H9 (cell line): ENCODE measurements at regions not wholly inside any gene's neighbourhood (a gene's known extent, or its start where the extent isn't known, plus 50 kb on each side); places are given as distances from the start of the nearest gene placed in this dataset.

ENCODE experiments used
- DNase-seq: peaks from one replicate; pipeline ENCODE4 v3.0.0-alpha.2; 2017
- H2AFZ ChIP-seq: one replicate; pipeline ENCODE4 v1.6.1; 2013; ENCODE audit warnings: mild to moderate bottlenecking, low read length, control low read depth, moderate library complexity
- H2AK5ac ChIP-seq: 2 replicates; pipeline ENCODE4 v1.6.1; 2013; ENCODE audit warnings: low read length, control low read depth, mixed read lengths; ENCODE audit not compliant: insufficient read length
- H2BK120ac ChIP-seq: one replicate; pipeline ENCODE4 v1.6.1; 2013; ENCODE audit warnings: low read depth, mild to moderate bottlenecking, low read length, control low read depth, inconsistent platforms; ENCODE audit not compliant: poor library complexity, severe bottlenecking
- H2BK12ac ChIP-seq: 2 replicates; pipeline ENCODE4 v1.6.1; 2013; ENCODE audit warnings: low read length, control low read depth, mixed read lengths, low read depth; ENCODE audit not compliant: insufficient read length
- H2BK15ac ChIP-seq: 2 replicates; pipeline ENCODE4 v1.6.1; 2013; ENCODE audit warnings: low read depth, low read length, control low read depth
- H2BK20ac ChIP-seq: one replicate; pipeline ENCODE4 v1.6.1; 2013; ENCODE audit warnings: low read depth, mild to moderate bottlenecking, low read length, control low read depth, inconsistent platforms; ENCODE audit not compliant: poor library complexity, severe bottlenecking
- H2BK5ac ChIP-seq: 2 replicates; pipeline ENCODE4 v1.6.1; 2013; ENCODE audit warnings: low read length, control low read depth, mixed read lengths; ENCODE audit not compliant: insufficient read length
- H3K14ac ChIP-seq: 2 replicates; pipeline ENCODE4 v1.6.1; 2013; ENCODE audit warnings: low read length, control low read depth; ENCODE audit not compliant: insufficient read depth
- H3K18ac ChIP-seq: 2 replicates; pipeline ENCODE4 v1.6.1; 2013; ENCODE audit warnings: low read depth, mild to moderate bottlenecking, mixed read lengths, low read length, control low read depth; ENCODE audit not compliant: insufficient read length
- H3K23ac ChIP-seq: 2 replicates; pipeline ENCODE4 v1.6.1; 2013; ENCODE audit warnings: low read length, control low read depth, mixed read lengths, low read depth; ENCODE audit not compliant: insufficient read length
- H3K23me2 ChIP-seq: 2 replicates; pipeline ENCODE4 v1.6.1; 2013; ENCODE audit warnings: low read depth, mild to moderate bottlenecking, mixed read lengths, low read length, control low read depth; ENCODE audit not compliant: insufficient read length, poor library complexity, severe bottlenecking
- H3K27ac ChIP-seq: 2 replicates; pipeline ENCODE4 v1.5.1; 2013; ENCODE audit warnings: low read length, control low read depth, mixed read lengths, low read depth; ENCODE audit not compliant: insufficient read length
- H3K27me3 ChIP-seq: 2 replicates; pipeline ENCODE4 v1.6.1; 2013; ENCODE audit warnings: low read length, control low read depth, inconsistent platforms; ENCODE audit not compliant: insufficient read depth
- H3K4ac ChIP-seq: 2 replicates; pipeline ENCODE4 v1.6.1; 2013; ENCODE audit warnings: low read depth, mild to moderate bottlenecking, control low read depth, inconsistent platforms, low read length, moderate library complexity
- H3K4me1 ChIP-seq: 2 replicates; pipeline ENCODE4 v1.6.1; 2013; ENCODE audit warnings: low read length, control low read depth, inconsistent platforms; ENCODE audit not compliant: insufficient read depth
- H3K4me2 ChIP-seq: 2 replicates; pipeline ENCODE4 v1.6.1; 2013; ENCODE audit warnings: low read length, control low read depth, mixed read lengths; ENCODE audit not compliant: insufficient read length, insufficient read depth
- H3K56ac ChIP-seq: 2 replicates; pipeline ENCODE4 v1.6.1; 2013; ENCODE audit warnings: low read depth, mild to moderate bottlenecking, mixed read lengths, low read length, control low read depth; ENCODE audit not compliant: insufficient read length
- H3K79me1 ChIP-seq: 2 replicates; pipeline ENCODE4 v1.6.1; 2013; ENCODE audit warnings: low read depth, mild to moderate bottlenecking, moderate library complexity, low read length, control low read depth, inconsistent platforms; ENCODE audit not compliant: insufficient read depth, poor library complexity, severe bottlenecking
- H3K79me2 ChIP-seq: 2 replicates; pipeline ENCODE4 v1.6.1; 2013; ENCODE audit warnings: low read length, control low read depth, inconsistent platforms; ENCODE audit not compliant: insufficient read depth
- H3K9ac ChIP-seq: 2 replicates; pipeline ENCODE4 v1.6.1; 2013; ENCODE audit warnings: low read length, control low read depth, mixed read lengths; ENCODE audit not compliant: insufficient read length; ENCODE audit errors: extremely low read depth
- H3K9me3 ChIP-seq: one replicate; pipeline ENCODE4 v1.6.1; 2013; ENCODE audit warnings: low read depth, low read length, inconsistent platforms; ENCODE audit not compliant: control insufficient read depth
- H3T11ph ChIP-seq: one replicate; pipeline ENCODE4 v1.6.1; 2013; ENCODE audit warnings: mild to moderate bottlenecking, low read length, control low read depth, inconsistent platforms
- H4K20me1 ChIP-seq: one replicate; pipeline ENCODE4 v1.6.1; 2013; ENCODE audit not compliant: control insufficient read depth, insufficient read length, insufficient read depth
- H4K5ac ChIP-seq: 2 replicates; pipeline ENCODE4 v1.6.1; 2013; ENCODE audit warnings: low read depth, mild to moderate bottlenecking, mixed read lengths, low read length, control low read depth; ENCODE audit not compliant: insufficient read length
- H4K8ac ChIP-seq: replicated peaks from 2 replicates; pipeline ENCODE4 v1.6.1; 2013; ENCODE audit warnings: low read length, control low read depth, mixed read lengths, low read depth; ENCODE audit not compliant: insufficient read length
- H4K91ac ChIP-seq: 2 replicates; pipeline ENCODE4 v1.6.1; 2013; ENCODE audit warnings: low read depth, mild to moderate bottlenecking, moderate library complexity, mixed read lengths, low read length, control low read depth; ENCODE audit not compliant: insufficient read length
- H3K27ac Mint-ChIP-seq, 3 experiments: 2 replicates in 2 of 3; 3 replicates in 1 of 3; pipeline ENCODE4 v1.8.0; 2020 to 2021; ENCODE audit warnings: mixed read lengths in 3 of 3, mild to moderate bottlenecking in 1 of 3, moderate library complexity in 1 of 3
- H3K27me3 Mint-ChIP-seq: 2 replicates; pipeline ENCODE4 v1.8.0; 2021; ENCODE audit warnings: low read depth, mild to moderate bottlenecking, moderate library complexity, mixed read lengths
- H3K36me3 Mint-ChIP-seq, 3 experiments: 2 replicates in 2 of 3; 3 replicates in 1 of 3; pipeline ENCODE4 v1.8.0; 2020 to 2021; ENCODE audit warnings: low read depth in 3 of 3, mixed read lengths in 3 of 3; ENCODE audit not compliant: insufficient read depth in 1 of 3
- H3K4me1 Mint-ChIP-seq, 2 experiments: 2 replicates each; pipeline ENCODE4 v1.8.0; 2020; ENCODE audit warnings: mixed read lengths in 2 of 2
- H3K4me3 Mint-ChIP-seq, 2 experiments: 2 replicates in 1 of 2; 3 replicates in 1 of 2; pipeline ENCODE4 v1.8.0; 2020 to 2021; ENCODE audit warnings: mild to moderate bottlenecking in 2 of 2, mixed read lengths in 2 of 2, moderate library complexity in 1 of 2
- H3K9me3 Mint-ChIP-seq, 2 experiments: 2 replicates in 1 of 2; 3 replicates in 1 of 2; pipeline ENCODE4 v1.8.0; 2020; ENCODE audit warnings: mild to moderate bottlenecking in 2 of 2, mixed read lengths in 2 of 2, moderate library complexity in 1 of 2
- CTCF ChIP-seq: fragments of 200-600 bp; sonication (generic); conservative IDR thresholded peaks from 3 replicates; pipeline ENCODE4 v1.8.0; 2021; ENCODE audit warnings: antibody characterized with exemption, mild to moderate bottlenecking
- WGBS: extraction: QIAGEN DNeasy Blood & Tissue Kit; methylation state at CpG from one replicate; pipeline ENCODE4 v1.1.7; 2013; ENCODE audit warnings: missing lambda C conversion rate, low lambda C conversion rate, mixed read lengths; ENCODE audit not compliant: insufficient read length; ENCODE audit errors: extremely low coverage; 5-methylcytosine and 5-hydroxymethylcytosine counted together

GRCh38 chr5:165310031-165310430, 1804.6 kb downstream of the MAT2B start:
- Mint-ChIP-seq H3K27me3 (no peaks in the 10 kb centered on the region), H3K4me3 (no peak overlapping the region), H3K4me1 (peaks cover 0 to 3% of the 10 kb centered on the region in 2 experiments; a peak in 1 of 4 replicates), H3K9me3 (peaks cover 0 to 4% of the 10 kb centered on the region in 2 experiments; a peak in 1 of 5 replicates), H3K36me3 (peaks cover 0 to 3% (median 2%) of the 10 kb centered on the region in 3 experiments; a peak in 2 of 7 replicates), H3K27ac (peak overlapping the region in 1 of 3 experiments; percentile 19; a peak in 1 of 7 replicates)
- no peak overlapping the region for H2BK5ac ChIP-seq
- H3K4me2 ChIP-seq = no peak overlapping the region
- no peak overlapping the region for H4K91ac ChIP-seq
- TF ChIP-seq CTCF = no peak
- H3K23me2 ChIP-seq = peaks cover 2% of the 10 kb centered on the region
- no CpG with 5 or more reads among the region's 2 CpGs for whole genome bisulfite sequencing
- H4K8ac ChIP-seq = no peak overlapping the region
- H2BK20ac ChIP-seq = no peak overlapping the region
- H4K20me1 ChIP-seq = no peaks in the 10 kb centered on the region
- no peak overlapping the region for H2AFZ ChIP-seq
- H3K4ac ChIP-seq = no peak overlapping the region
- H2BK12ac ChIP-seq = no peak overlapping the region
- H3K27ac ChIP-seq = no peak overlapping the region
- no peak overlapping the region for H3K23ac ChIP-seq
- no peaks in the 10 kb centered on the region for H3K9me3 ChIP-seq
- no peak overlapping the region for H3K14ac ChIP-seq
- no peak overlapping the region for H3K9ac ChIP-seq
- no peak overlapping the region for H2BK120ac ChIP-seq
- no peak for DNase-seq
- no peaks in the 10 kb centered on the region for H3K79me1 ChIP-seq
- no peak overlapping the region for H2AK5ac ChIP-seq
- H3K56ac ChIP-seq = no peak overlapping the region
- no peak overlapping the region for H3T11ph ChIP-seq
- H4K5ac ChIP-seq = no peak overlapping the region
- H2BK15ac ChIP-seq = no peak overlapping the region
- no peaks in the 10 kb centered on the region for H3K27me3 ChIP-seq
- no peaks in the 10 kb centered on the region for H3K79me2 ChIP-seq
- H3K4me1 ChIP-seq = no peaks in the 10 kb centered on the region
- no peak overlapping the region for H3K18ac ChIP-seq
